GM23338 (cell line): ENCODE measurements at regions not wholly inside any gene's neighbourhood (a gene's known extent, or its start where the extent isn't known, plus 50 kb on each side); places are given as distances from the start of the nearest gene placed in this dataset.

ENCODE experiments used
- ATAC-seq: fragments of 200-7000 bp; cut with Tn5 transposase; 3 replicates; pipeline ENCODE4 v1.9.1; 2020
- DNase-seq: peaks from one replicate; pipeline ENCODE4 v3.0.0-alpha.2; 2015; ENCODE audit warnings: low spot score
- H2AFZ ChIP-seq: fragments of 200-600 bp; sonication (generic); 2 replicates; pipeline ENCODE4 v1.8.0; 2016; ENCODE audit warnings: antibody characterized with exemption, mild to moderate bottlenecking, moderate library complexity
- H3F3A ChIP-seq: fragments of 200-600 bp; sonication (generic); replicated peaks from 2 replicates; pipeline ENCODE4 v1.8.0; 2017; ENCODE audit warnings: antibody characterized with exemption, mixed run types, low read depth
- H3K27ac ChIP-seq: fragments of 200-600 bp; sonication (generic); 2 replicates; pipeline ENCODE4 v1.6.1; 2016; ENCODE audit warnings: low read depth
- H3K27me3 ChIP-seq: fragments of 200-600 bp; sonication (generic); 2 replicates; pipeline ENCODE4 v1.8.0; 2016; ENCODE audit warnings: mild to moderate bottlenecking, mixed run types, moderate library complexity; ENCODE audit not compliant: insufficient read depth
- H3K36me3 ChIP-seq: fragments of 200-600 bp; sonication (generic); 2 replicates; pipeline ENCODE4 v1.8.0; 2016; ENCODE audit warnings: mild to moderate bottlenecking; ENCODE audit not compliant: insufficient read depth
- H3K4me1 ChIP-seq: fragments of 200-600 bp; sonication (generic); 2 replicates; pipeline ENCODE4 v1.8.0; 2016; ENCODE audit warnings: mild to moderate bottlenecking, moderate library complexity; ENCODE audit not compliant: insufficient read depth
- H3K4me2 ChIP-seq: fragments of 200-600 bp; sonication (generic); 2 replicates; pipeline ENCODE4 v1.7.1; 2017; ENCODE audit warnings: mixed run types
- H3K4me3 ChIP-seq: fragments of 200-600 bp; sonication (generic); 2 replicates; pipeline ENCODE4 v1.6.1; 2016; ENCODE audit warnings: mixed run types
- H3K79me2 ChIP-seq: fragments of 200-600 bp; sonication (generic); replicated peaks from 2 replicates; pipeline ENCODE4 v1.8.0; 2017; ENCODE audit warnings: mild to moderate bottlenecking; ENCODE audit not compliant: insufficient read depth
- H3K9me2 ChIP-seq: fragments of 200-600 bp; sonication (generic); 2 replicates; pipeline ENCODE4 v1.8.0; 2017; ENCODE audit not compliant: insufficient read depth
- H4K20me1 ChIP-seq: fragments of 200-600 bp; sonication (generic); replicated peaks from 2 replicates; pipeline ENCODE4 v1.8.0; 2017; ENCODE audit warnings: mild to moderate bottlenecking; ENCODE audit not compliant: insufficient read depth
- H3K27ac Mint-ChIP-seq: 2 replicates; pipeline ENCODE4 v1.8.0; 2020; ENCODE audit warnings: inconsistent platforms, mild to moderate bottlenecking, moderate library complexity, mixed read lengths
- H3K27me3 Mint-ChIP-seq: 3 replicates; pipeline ENCODE4 v1.8.0; 2022; ENCODE audit warnings: low read depth, mild to moderate bottlenecking, moderate library complexity, mixed read lengths, inconsistent platforms; ENCODE audit not compliant: insufficient read depth, poor library complexity
- H3K36me3 Mint-ChIP-seq: 3 replicates; pipeline ENCODE4 v1.8.0; 2021; ENCODE audit warnings: low read depth, mild to moderate bottlenecking, inconsistent platforms, moderate library complexity, mixed read lengths
- H3K4me1 Mint-ChIP-seq: 3 replicates; pipeline ENCODE4 v1.8.0; 2020; ENCODE audit warnings: mild to moderate bottlenecking, inconsistent platforms, mixed read lengths
- H3K4me3 Mint-ChIP-seq: 3 replicates; pipeline ENCODE4 v1.8.0; 2021; ENCODE audit warnings: moderate library complexity, mild to moderate bottlenecking, inconsistent platforms, mixed read lengths
- H3K9me3 Mint-ChIP-seq: 3 replicates; pipeline ENCODE4 v1.8.0; 2020; ENCODE audit warnings: moderate library complexity, mild to moderate bottlenecking, inconsistent platforms, mixed read lengths
- CREB1 ChIP-seq: fragments of 250-450 bp; sonication (Bioruptor Pico); IDR thresholded peaks from 2 replicates; pipeline ENCODE4 v1.5.0; 2020; ENCODE audit warnings: low read depth, mild to moderate bottlenecking, moderate library complexity
- CTCF ChIP-seq, 2 experiments: fragments of 200-600 bp in 1 of 2; sonication (generic) in 1 of 2; conservative IDR thresholded peaks; 2 replicates each; pipeline versions ENCODE4 v1.5.1 to v1.6.1; 2016 to 2017; ENCODE audit warnings: antibody characterized with exemption in 2 of 2, low read depth in 2 of 2, mild to moderate bottlenecking in 2 of 2, moderate library complexity in 1 of 2
- EZH2 ChIP-seq: fragments of 200-600 bp; sonication (generic); IDR thresholded peaks from one replicate; pipeline ENCODE4 v1.8.0; 2017; ENCODE audit warnings: antibody characterized with exemption, mild to moderate bottlenecking, low read depth; ENCODE audit not compliant: unreplicated experiment
- EZH2phosphoT487 ChIP-seq: fragments of 200-600 bp; sonication (generic); IDR thresholded peaks from one replicate; pipeline ENCODE4 v1.8.1; 2018; ENCODE audit warnings: antibody characterized with exemption; ENCODE audit not compliant: unreplicated experiment
- JUNB ChIP-seq: IDR thresholded peaks from one replicate; pipeline ENCODE4 v1.6.1; 2016; ENCODE audit warnings: antibody characterized with exemption; ENCODE audit not compliant: unreplicated experiment
- NANOG ChIP-seq: IDR thresholded peaks from 2 replicates; pipeline ENCODE4 v1.6.1; 2016; ENCODE audit warnings: antibody characterized with exemption, borderline replicate concordance
- POLR2AphosphoS5 ChIP-seq: IDR thresholded peaks from 2 replicates; pipeline ENCODE4 v1.6.1; 2016; ENCODE audit warnings: antibody characterized with exemption, low read depth
- REST ChIP-seq: IDR thresholded peaks from one replicate; pipeline ENCODE4 v1.6.1; 2018; ENCODE audit warnings: antibody characterized with exemption; ENCODE audit not compliant: unreplicated experiment
- STAT1 ChIP-seq: IDR thresholded peaks from one replicate; pipeline ENCODE4 v1.6.1; 2016; ENCODE audit warnings: antibody characterized with exemption; ENCODE audit not compliant: unreplicated experiment
- ZNF114 ChIP-seq: fragments of 250-450 bp; sonication (Bioruptor Pico); IDR thresholded peaks from 2 replicates; pipeline ENCODE4 v1.5.0; 2020; ENCODE audit warnings: mild to moderate bottlenecking, moderate library complexity
- ZNF331 ChIP-seq: fragments of 250-450 bp; sonication (Bioruptor Pico); IDR thresholded peaks from 2 replicates; pipeline ENCODE4 v1.5.0; 2020; ENCODE audit warnings: low read depth, mild to moderate bottlenecking, moderate library complexity
- ZNF462 ChIP-seq: fragments of 250-450 bp; sonication (Bioruptor Pico); IDR thresholded peaks from 2 replicates; pipeline ENCODE4 v1.5.0; 2020; ENCODE audit warnings: mild to moderate bottlenecking, moderate library complexity
- TF ChIP-seq, protein P1 (sequence below): IDR thresholded peaks from 2 replicates; pipeline ENCODE4 v1.6.1; 2016; ENCODE audit warnings: antibody characterized with exemption

GRCh38 chr4:80138551-80139538 lies 58.5 kb upstream of the PRDM8 start:
- H3K36me3 Mint-ChIP-seq, result no peaks in the 10 kb centered on the region
- Histone ChIP-seq H4K20me1 (no peaks in the 10 kb centered on the region), H3K36me3 (no peaks in the 10 kb centered on the region), H3K4me2 (no peak overlapping the region), H3K4me1 (no peaks in the 10 kb centered on the region), H3K27ac (no peak overlapping the region), H2AFZ (no peak overlapping the region), H3F3A (no peaks in the 10 kb centered on the region), H3K79me2 (no peaks in the 10 kb centered on the region), H3K27me3 (no peaks in the 10 kb centered on the region), H3K9me2 (no peaks in the 10 kb centered on the region; the same call in 1 of the 2 replicates), H3K4me3 (no peak overlapping the region)
- H3K4me1 Mint-ChIP-seq, result no peaks in the 10 kb centered on the region
- DNase-seq, result no peak
- no peaks in the 10 kb centered on the region for H3K9me3 Mint-ChIP-seq
- no peak overlapping the region for H3K4me3 Mint-ChIP-seq
- TF ChIP-seq ZNF331, result no peak
- TF ChIP-seq NANOG, result no peak
- TF ChIP-seq ZNF114 (CRISPR knock-in tag), result no peak
- TF ChIP-seq CTCF (conservative IDR thresholded peaks at IDR 0.05; ENCODE audit: low read depth in 2 of 2), result no peak
- no peak for TF ChIP-seq EZH2phosphoT487
- no peak for TF ChIP-seq STAT1
- TF ChIP-seq REST, result no peak
- TF ChIP-seq CREB1 (CRISPR knock-in tag), result no peak
- TF ChIP-seq JUNB, result no peak
- no peak for TF ChIP-seq ZNF462 (CRISPR knock-in tag)
- TF ChIP-seq, protein P1, sequence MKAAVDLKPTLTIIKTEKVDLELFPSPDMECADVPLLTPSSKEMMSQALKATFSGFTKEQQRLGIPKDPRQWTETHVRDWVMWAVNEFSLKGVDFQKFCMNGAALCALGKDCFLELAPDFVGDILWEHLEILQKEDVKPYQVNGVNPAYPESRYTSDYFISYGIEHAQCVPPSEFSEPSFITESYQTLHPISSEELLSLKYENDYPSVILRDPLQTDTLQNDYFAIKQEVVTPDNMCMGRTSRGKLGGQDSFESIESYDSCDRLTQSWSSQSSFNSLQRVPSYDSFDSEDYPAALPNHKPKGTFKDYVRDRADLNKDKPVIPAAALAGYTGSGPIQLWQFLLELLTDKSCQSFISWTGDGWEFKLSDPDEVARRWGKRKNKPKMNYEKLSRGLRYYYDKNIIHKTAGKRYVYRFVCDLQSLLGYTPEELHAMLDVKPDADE, result no peak
- no peak for TF ChIP-seq EZH2
- no peak for TF ChIP-seq POLR2AphosphoS5
- ATAC-seq, result no peak
- no peaks in the 10 kb centered on the region for H3K27me3 Mint-ChIP-seq
- H3K27ac Mint-ChIP-seq, result no peak overlapping the region
